GM23338 (cell line): ENCODE measurements at regions not wholly inside any gene's neighbourhood (a gene's known extent, or its start where the extent isn't known, plus 50 kb on each side); places are given as distances from the start of the nearest gene placed in this dataset.
A peak's percentile ranks its signal among the peaks of the same experiment; 100 is the strongest.

Source experiments
- ATAC-seq: fragments of 200-7000 bp; cut with Tn5 transposase; 3 replicates; pipeline ENCODE4 v1.9.1; 2020
- DNase-seq: peaks from one replicate; pipeline ENCODE4 v3.0.0-alpha.2; 2015; ENCODE audit warnings: low spot score
- H2AFZ ChIP-seq: fragments of 200-600 bp; sonication (generic); 2 replicates; pipeline ENCODE4 v1.8.0; 2016; ENCODE audit warnings: antibody characterized with exemption, mild to moderate bottlenecking, moderate library complexity
- H3F3A ChIP-seq: fragments of 200-600 bp; sonication (generic); replicated peaks from 2 replicates; pipeline ENCODE4 v1.8.0; 2017; ENCODE audit warnings: antibody characterized with exemption, mixed run types, low read depth
- H3K27ac ChIP-seq: fragments of 200-600 bp; sonication (generic); 2 replicates; pipeline ENCODE4 v1.6.1; 2016; ENCODE audit warnings: low read depth
- H3K27me3 ChIP-seq: fragments of 200-600 bp; sonication (generic); 2 replicates; pipeline ENCODE4 v1.8.0; 2016; ENCODE audit warnings: mild to moderate bottlenecking, mixed run types, moderate library complexity; ENCODE audit not compliant: insufficient read depth
- H3K36me3 ChIP-seq: fragments of 200-600 bp; sonication (generic); 2 replicates; pipeline ENCODE4 v1.8.0; 2016; ENCODE audit warnings: mild to moderate bottlenecking; ENCODE audit not compliant: insufficient read depth
- H3K4me1 ChIP-seq: fragments of 200-600 bp; sonication (generic); 2 replicates; pipeline ENCODE4 v1.8.0; 2016; ENCODE audit warnings: mild to moderate bottlenecking, moderate library complexity; ENCODE audit not compliant: insufficient read depth
- H3K4me2 ChIP-seq: fragments of 200-600 bp; sonication (generic); 2 replicates; pipeline ENCODE4 v1.7.1; 2017; ENCODE audit warnings: mixed run types
- H3K4me3 ChIP-seq: fragments of 200-600 bp; sonication (generic); 2 replicates; pipeline ENCODE4 v1.6.1; 2016; ENCODE audit warnings: mixed run types
- H3K79me2 ChIP-seq: fragments of 200-600 bp; sonication (generic); replicated peaks from 2 replicates; pipeline ENCODE4 v1.8.0; 2017; ENCODE audit warnings: mild to moderate bottlenecking; ENCODE audit not compliant: insufficient read depth
- H3K9me2 ChIP-seq: fragments of 200-600 bp; sonication (generic); 2 replicates; pipeline ENCODE4 v1.8.0; 2017; ENCODE audit not compliant: insufficient read depth
- H4K20me1 ChIP-seq: fragments of 200-600 bp; sonication (generic); replicated peaks from 2 replicates; pipeline ENCODE4 v1.8.0; 2017; ENCODE audit warnings: mild to moderate bottlenecking; ENCODE audit not compliant: insufficient read depth
- H3K27ac Mint-ChIP-seq: 2 replicates; pipeline ENCODE4 v1.8.0; 2020; ENCODE audit warnings: inconsistent platforms, mild to moderate bottlenecking, moderate library complexity, mixed read lengths
- H3K27me3 Mint-ChIP-seq: 3 replicates; pipeline ENCODE4 v1.8.0; 2022; ENCODE audit warnings: low read depth, mild to moderate bottlenecking, moderate library complexity, mixed read lengths, inconsistent platforms; ENCODE audit not compliant: insufficient read depth, poor library complexity
- H3K36me3 Mint-ChIP-seq: 3 replicates; pipeline ENCODE4 v1.8.0; 2021; ENCODE audit warnings: low read depth, mild to moderate bottlenecking, inconsistent platforms, moderate library complexity, mixed read lengths
- H3K4me1 Mint-ChIP-seq: 3 replicates; pipeline ENCODE4 v1.8.0; 2020; ENCODE audit warnings: mild to moderate bottlenecking, inconsistent platforms, mixed read lengths
- H3K4me3 Mint-ChIP-seq: 3 replicates; pipeline ENCODE4 v1.8.0; 2021; ENCODE audit warnings: moderate library complexity, mild to moderate bottlenecking, inconsistent platforms, mixed read lengths
- H3K9me3 Mint-ChIP-seq: 3 replicates; pipeline ENCODE4 v1.8.0; 2020; ENCODE audit warnings: moderate library complexity, mild to moderate bottlenecking, inconsistent platforms, mixed read lengths
- CREB1 ChIP-seq: fragments of 250-450 bp; sonication (Bioruptor Pico); IDR thresholded peaks from 2 replicates; pipeline ENCODE4 v1.5.0; 2020; ENCODE audit warnings: low read depth, mild to moderate bottlenecking, moderate library complexity
- ETS1 ChIP-seq: IDR thresholded peaks from 2 replicates; pipeline ENCODE4 v1.6.1; 2016; ENCODE audit warnings: antibody characterized with exemption
- EZH2 ChIP-seq: fragments of 200-600 bp; sonication (generic); IDR thresholded peaks from one replicate; pipeline ENCODE4 v1.8.0; 2017; ENCODE audit warnings: antibody characterized with exemption, mild to moderate bottlenecking, low read depth; ENCODE audit not compliant: unreplicated experiment
- JUNB ChIP-seq: IDR thresholded peaks from one replicate; pipeline ENCODE4 v1.6.1; 2016; ENCODE audit warnings: antibody characterized with exemption; ENCODE audit not compliant: unreplicated experiment
- NANOG ChIP-seq: IDR thresholded peaks from 2 replicates; pipeline ENCODE4 v1.6.1; 2016; ENCODE audit warnings: antibody characterized with exemption, borderline replicate concordance
- POLR2AphosphoS5 ChIP-seq: IDR thresholded peaks from 2 replicates; pipeline ENCODE4 v1.6.1; 2016; ENCODE audit warnings: antibody characterized with exemption, low read depth
- REST ChIP-seq: IDR thresholded peaks from one replicate; pipeline ENCODE4 v1.6.1; 2018; ENCODE audit warnings: antibody characterized with exemption; ENCODE audit not compliant: unreplicated experiment
- STAT1 ChIP-seq: IDR thresholded peaks from one replicate; pipeline ENCODE4 v1.6.1; 2016; ENCODE audit warnings: antibody characterized with exemption; ENCODE audit not compliant: unreplicated experiment
- ZNF114 ChIP-seq: fragments of 250-450 bp; sonication (Bioruptor Pico); IDR thresholded peaks from 2 replicates; pipeline ENCODE4 v1.5.0; 2020; ENCODE audit warnings: mild to moderate bottlenecking, moderate library complexity
- ZNF462 ChIP-seq: fragments of 250-450 bp; sonication (Bioruptor Pico); IDR thresholded peaks from 2 replicates; pipeline ENCODE4 v1.5.0; 2020; ENCODE audit warnings: mild to moderate bottlenecking, moderate library complexity

- no peak for TF ChIP-seq ZNF462 (CRISPR knock-in tag)
- TF ChIP-seq ETS1: no peak
- no peak for TF ChIP-seq ZNF114 (CRISPR knock-in tag)
- TF ChIP-seq NANOG: no peak
These were observed 114.0 kb upstream of the KL start (continued) for GRCh38 chr13:32902029-32902780.

GRCh38 chr13:32902874-32903273 is 113.3 kb upstream of the KL start:
- H3K36me3 ChIP-seq: no peaks in the 10 kb centered on the region
- no peak overlapping the region for H3K4me2 ChIP-seq
- H3K4me1 ChIP-seq: peaks cover 15% of the 10 kb centered on the region
- no peak overlapping the region for H3K4me3 ChIP-seq
- H2AFZ ChIP-seq: peak overlapping the region; percentile 98
- peak; percentile 91 for ATAC-seq
- H3K36me3 Mint-ChIP-seq: no peaks in the 10 kb centered on the region
- no peaks in the 10 kb centered on the region for H3K79me2 ChIP-seq
- no peaks in the 10 kb centered on the region for H3F3A ChIP-seq
- H3K27ac ChIP-seq: no peak overlapping the region
- no peak overlapping the region for H3K4me3 Mint-ChIP-seq
- peaks cover 19% of the 10 kb centered on the region for H3K4me1 Mint-ChIP-seq
- H3K27ac Mint-ChIP-seq: peak overlapping the region; percentile 66; the same call in 1 of the 2 replicates
- H4K20me1 ChIP-seq: no peaks in the 10 kb centered on the region
- H3K27me3 Mint-ChIP-seq: no peaks in the 10 kb centered on the region
- H3K9me2 ChIP-seq: peaks cover 13% of the 10 kb centered on the region; the same call in 1 of the 2 replicates
- DNase-seq: peak; percentile 28
- H3K27me3 ChIP-seq: no peaks in the 10 kb centered on the region
- peaks cover 3% of the 10 kb centered on the region; the same call in 1 of the 3 replicates for H3K9me3 Mint-ChIP-seq
- no peak for TF ChIP-seq STAT1
- TF ChIP-seq NANOG: no peak
- TF ChIP-seq ETS1: no peak
- no peak for TF ChIP-seq EZH2
- TF ChIP-seq CREB1 (CRISPR knock-in tag): no peak
- TF ChIP-seq ZNF114 (CRISPR knock-in tag): no peak
- TF ChIP-seq POLR2AphosphoS5: no peak
- no peak for TF ChIP-seq REST
- TF ChIP-seq JUNB: no peak
